NCI-H82 treated with DMSO at 0.1 percent for 48 hours (cell line): ENCODE measurements at regions not wholly inside any gene's neighbourhood (a gene's known extent, or its start where the extent isn't known, plus 50 kb on each side); places are given as distances from the start of the nearest gene placed in this dataset.
A peak's percentile ranks its signal among the peaks of the same experiment; 100 is the strongest.
"Not testable (repeated sequence)": the region's sequence is repeated elsewhere in the genome, so short reads cannot be mapped to it uniquely, and the experiment has no call there.

Experiments
- DNase-seq: peaks from one replicate; lab custom pipeline; 2025; ENCODE audit not compliant: unreplicated experiment; lab: John Stamatoyannopoulos, UW

DNA sequence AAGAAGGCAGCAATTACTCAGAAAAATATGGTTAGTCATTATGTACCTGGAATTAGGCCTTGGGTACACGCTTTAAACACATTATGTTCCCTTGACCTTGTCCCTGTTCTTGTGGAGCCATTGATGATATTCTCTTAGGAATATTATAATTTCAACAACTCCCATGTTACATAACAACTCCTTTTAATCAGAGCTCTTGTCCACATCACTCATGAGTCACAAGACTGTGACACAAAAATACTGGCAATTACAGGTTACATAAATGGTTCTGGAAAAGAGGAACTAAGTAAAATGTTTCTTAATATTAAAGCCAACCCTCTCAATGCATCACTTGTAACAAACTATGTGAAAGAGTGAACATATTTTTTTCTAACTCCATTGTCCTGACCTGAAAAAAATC lies 143.8 kb upstream of the PCLO start:
- no peak for DNase-seq

GRCh38 chr7:83305027-83305426 lies 142.3 kb upstream of the PCLO start:
- no peak for DNase-seq

GRCh38 chr7:83301416-83301815 lies 138.7 kb upstream of the PCLO start:
- DNase-seq: no peak

- no peak for DNase-seq
These were observed 127.5 kb upstream of the PCLO start for GRCh38 chr7:83290211-83290610.

DNA sequence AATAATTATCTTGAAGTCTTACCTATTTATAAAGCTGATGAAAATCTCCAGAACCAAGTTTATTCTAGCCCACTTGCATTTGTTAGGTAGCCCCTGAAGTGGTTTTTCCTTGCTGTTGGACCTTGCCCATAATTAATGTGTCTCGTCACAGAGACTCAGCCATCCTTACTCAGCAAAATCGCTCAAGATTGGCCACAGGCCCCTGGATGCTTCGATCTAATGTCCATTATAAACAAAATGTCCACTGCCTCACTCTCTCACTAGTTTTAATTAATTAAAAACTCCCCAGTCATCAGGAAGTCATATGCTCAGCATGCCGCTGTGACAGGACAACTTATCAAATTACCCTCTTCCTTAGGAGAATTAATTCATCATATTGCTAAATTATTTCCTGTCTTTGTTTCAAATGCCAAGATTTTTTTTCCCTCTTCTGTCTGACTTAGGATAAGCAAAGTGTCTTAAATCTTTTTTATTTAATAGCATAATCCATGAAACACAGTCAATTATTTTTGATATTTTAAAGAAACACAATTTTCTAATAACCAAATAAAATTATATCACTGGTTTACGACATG lies 126.8 kb upstream of the PCLO start:
- no peak for DNase-seq

GRCh38 chr7:83280671-83281070 lies 118.0 kb upstream of the PCLO start:
- DNase-seq: no peak

- no peak for DNase-seq
These were observed 113.6 kb upstream of the PCLO start for GRCh38 chr7:83276250-83276649.

DNA sequence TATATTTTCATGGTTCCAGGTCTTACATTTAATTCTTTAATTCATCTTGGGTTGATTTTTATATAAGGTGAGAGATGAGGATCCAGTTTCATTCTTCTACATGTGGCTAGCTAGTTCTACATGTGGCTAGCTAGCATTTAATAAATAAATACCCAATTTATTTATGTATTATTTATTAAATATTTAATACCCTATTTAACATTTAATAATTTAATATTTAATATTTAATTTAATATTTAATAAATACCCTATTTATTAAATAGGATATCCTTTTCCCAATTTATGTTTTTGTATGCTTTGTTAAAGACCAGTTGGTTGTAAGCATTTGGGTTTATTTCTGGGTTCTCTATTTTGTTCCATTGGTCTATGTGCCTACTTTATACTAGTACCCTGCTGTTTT lies 111.0 kb upstream of the PCLO start:
- DNase-seq: no peak

DNA sequence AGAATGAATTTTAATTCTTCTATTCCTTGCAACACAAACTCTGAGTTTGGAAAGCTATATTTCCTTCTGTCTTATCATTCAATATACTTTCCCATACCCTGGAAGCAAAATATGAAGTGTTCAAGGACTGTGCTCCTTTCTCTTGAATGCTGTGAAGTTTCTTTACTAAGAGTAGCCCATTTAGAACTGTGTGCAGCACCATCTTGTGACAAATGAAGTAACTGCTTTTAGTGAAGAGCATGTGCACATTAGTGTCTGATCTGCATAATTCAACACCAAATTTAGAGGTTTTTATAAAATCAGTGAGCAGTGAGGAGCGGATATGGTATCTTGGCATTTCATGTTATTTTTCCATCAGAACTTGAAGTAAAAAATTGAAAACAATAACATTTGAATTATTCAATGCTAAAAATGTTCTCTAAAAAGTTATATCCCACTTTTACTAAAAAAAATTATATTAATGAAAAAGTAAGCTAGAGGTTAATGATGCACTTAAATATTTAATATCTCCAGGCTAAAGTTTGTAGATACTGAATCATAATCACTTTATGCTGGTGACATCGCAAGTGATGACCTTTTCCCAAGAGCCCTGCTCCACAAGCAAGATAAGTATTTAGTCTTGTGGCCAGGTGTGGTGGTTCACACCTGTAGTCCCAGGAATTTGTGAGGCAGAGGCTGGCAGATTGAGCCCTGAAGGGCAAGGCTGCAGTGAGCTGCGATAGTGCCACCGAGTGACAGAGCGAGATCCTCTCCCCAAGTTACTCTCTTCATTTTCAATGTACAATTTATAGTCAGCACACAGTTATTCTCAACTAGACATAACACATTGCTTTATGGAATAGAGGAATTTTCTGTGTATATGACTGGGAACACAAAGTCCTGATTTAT lies 108.8 kb upstream of the PCLO start:
- DNase-seq: peak; percentile 62

- no peak for DNase-seq
These were observed 107.7 kb upstream of the PCLO start for GRCh38 chr7:83270407-83270806.

GRCh38 chr7:83267141-83267631 lies 104.5 kb upstream of the PCLO start:
- no peak for DNase-seq

DNA sequence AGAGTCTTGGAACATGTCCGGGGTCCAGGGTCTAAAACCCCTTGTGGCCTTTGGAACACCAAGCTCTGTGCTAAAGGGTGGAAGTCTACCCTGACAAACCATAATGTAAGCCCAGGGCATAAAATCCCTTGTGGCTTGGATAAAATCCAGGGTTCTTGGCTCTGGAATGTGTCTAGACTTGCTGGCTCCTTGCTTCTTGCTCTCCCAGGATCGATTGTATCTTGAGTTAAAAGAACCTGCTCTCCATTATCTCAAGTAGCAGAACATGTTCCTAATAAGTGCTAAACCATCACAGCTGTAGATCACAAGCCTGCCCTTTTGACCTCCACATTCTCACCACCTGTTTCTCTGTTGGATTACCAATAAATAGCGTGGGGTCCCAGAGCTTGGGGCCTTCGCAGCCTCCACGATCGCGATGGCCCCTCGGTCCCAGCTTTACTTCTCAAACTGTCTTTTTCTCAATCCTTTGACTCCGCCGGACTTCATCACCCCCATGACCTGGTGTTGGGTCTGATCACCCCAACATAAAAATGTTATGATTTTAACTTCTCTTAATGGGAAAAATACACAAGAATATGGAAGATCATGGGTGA lies 100.9 kb upstream of the PCLO start:
- DNase-seq: not testable (repeated sequence)

DNA sequence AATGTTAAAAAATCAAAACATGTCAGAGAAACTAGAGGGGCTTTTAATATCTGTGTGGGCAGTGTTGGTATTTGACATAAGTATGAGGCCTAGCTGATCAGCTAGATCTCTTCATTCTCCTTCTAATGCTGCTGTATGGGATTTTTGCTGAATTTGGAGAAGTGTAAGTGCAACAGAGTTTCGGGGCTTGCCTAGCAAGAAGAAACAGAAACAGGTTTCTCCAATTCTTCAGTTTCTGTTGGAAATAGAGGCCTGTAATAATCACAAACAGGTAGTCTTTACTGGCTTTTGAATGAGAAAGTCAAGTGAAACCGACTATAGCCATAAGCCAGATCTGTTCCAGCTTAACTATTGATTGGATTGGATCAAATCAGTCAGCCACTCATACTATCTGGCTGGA lies 96.4 kb upstream of the PCLO start:
- no peak for DNase-seq

DNA sequence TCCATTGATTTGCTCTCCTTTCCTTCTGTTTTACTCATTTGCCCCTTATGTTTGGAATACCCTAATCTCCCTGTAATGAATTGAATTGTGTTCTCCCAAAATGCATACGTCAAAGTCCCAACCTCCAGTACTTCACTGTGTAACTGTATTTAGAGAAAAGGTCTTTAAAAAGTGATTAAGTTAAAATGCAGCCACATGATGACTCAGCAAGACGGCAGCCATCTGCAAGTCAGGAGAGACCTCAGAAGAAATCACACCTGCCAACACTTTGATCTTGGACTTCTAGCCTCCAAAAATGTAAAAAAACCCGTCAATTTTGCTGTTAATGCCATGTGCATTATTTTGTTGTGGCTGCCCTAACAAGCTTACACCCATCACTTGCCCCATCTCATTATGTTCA lies 85.3 kb upstream of the PCLO start:
- no peak for DNase-seq

DNA sequence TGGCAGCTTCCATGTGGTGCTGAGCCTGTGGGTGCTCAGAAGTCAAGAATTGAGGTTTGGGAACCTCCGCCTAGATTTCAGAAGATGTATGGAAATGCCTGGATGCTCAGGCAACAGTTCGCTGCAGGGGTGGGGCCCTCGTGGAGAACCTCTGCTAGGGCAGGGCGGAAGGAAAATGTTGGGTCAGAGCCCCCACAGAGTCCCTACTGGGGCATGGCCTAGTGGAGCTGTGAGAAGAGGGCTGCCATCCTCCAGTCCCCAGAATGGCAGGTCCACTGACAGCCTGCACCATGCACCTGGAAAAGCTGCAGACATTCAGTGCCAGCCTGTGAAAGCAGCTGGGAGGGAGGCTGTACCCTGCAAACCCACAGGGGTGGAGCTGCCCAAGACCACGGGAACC lies 56.5 kb upstream of the PCLO start:
- not testable (repeated sequence) for DNase-seq

GRCh38 chr7:83212883-83213282 lies 50.2 kb upstream of the PCLO start:
- DNase-seq: no peak
